IPS DF 6.9 (cell line): ENCODE measurements at regions not wholly inside any gene's neighbourhood (a gene's known extent, or its start where the extent isn't known, plus 50 kb on each side); places are given as distances from the start of the nearest gene placed in this dataset.

Experiments
- DNase-seq: peaks from one replicate; pipeline ENCODE4 v3.0.0-alpha.2; 2013; ENCODE audit warnings: low read depth, low spot score
- H3K27ac ChIP-seq: one replicate; pipeline ENCODE4 v1.5.1; 2013; ENCODE audit warnings: low read length, control low read depth
- H3K27me3 ChIP-seq: 2 replicates; pipeline ENCODE4 v1.6.1; 2013; ENCODE audit warnings: mild to moderate bottlenecking, low read length; ENCODE audit not compliant: control insufficient read depth, insufficient read depth
- H3K36me3 ChIP-seq: 2 replicates; pipeline ENCODE4 v1.6.1; 2013; ENCODE audit warnings: low read length; ENCODE audit not compliant: control insufficient read depth, insufficient read depth
- H3K4me1 ChIP-seq: 2 replicates; pipeline ENCODE4 v1.6.1; 2013; ENCODE audit warnings: low read length; ENCODE audit not compliant: control insufficient read depth, insufficient read depth
- H3K4me3 ChIP-seq: 2 replicates; pipeline ENCODE4 v1.5.1; 2013; ENCODE audit warnings: mild to moderate bottlenecking, low read length
- H3K9me3 ChIP-seq: 2 replicates; pipeline ENCODE4 v1.6.1; 2013; ENCODE audit warnings: low read length, inconsistent platforms; ENCODE audit not compliant: control insufficient read depth, insufficient read depth
- WGBS: extraction: QIAGEN DNeasy Blood & Tissue Kit; methylation state at CpG from one replicate; pipeline ENCODE4 v1.1.7; 2013; ENCODE audit warnings: mixed read lengths, missing lambda C conversion rate; ENCODE audit not compliant: insufficient read length, insufficient coverage; 5-methylcytosine and 5-hydroxymethylcytosine counted together

DNA sequence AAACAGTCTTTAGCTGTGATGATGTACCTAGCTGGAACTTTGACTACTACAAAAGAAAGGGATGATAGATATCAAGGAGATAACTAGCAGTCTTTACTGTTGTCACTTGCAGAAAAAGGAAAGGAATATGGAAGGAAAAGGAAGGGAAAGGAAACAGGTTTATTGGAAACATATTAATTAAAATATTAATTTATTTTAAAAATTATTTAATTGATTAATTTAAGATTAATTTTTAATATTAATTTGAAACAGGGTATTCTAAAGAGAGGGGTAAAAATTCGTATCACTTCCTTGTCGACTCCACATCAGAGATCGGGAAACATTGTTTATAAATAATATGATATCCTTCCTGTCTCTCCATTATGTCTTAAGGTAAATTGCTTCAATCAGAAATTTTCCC, 186.5 kb upstream of the IL15 start:
- no peak overlapping the region for H3K4me3 ChIP-seq
- DNase-seq = no peak
- H3K27ac ChIP-seq = no peak overlapping the region
- whole genome bisulfite sequencing = no CpG with 5 or more reads among the region's 3 CpGs
- no peaks in the 10 kb centered on the region for H3K36me3 ChIP-seq
- H3K4me1 ChIP-seq = no peaks in the 10 kb centered on the region
- H3K27me3 ChIP-seq = no peaks in the 10 kb centered on the region
- H3K9me3 ChIP-seq = no peaks in the 10 kb centered on the region

DNA sequence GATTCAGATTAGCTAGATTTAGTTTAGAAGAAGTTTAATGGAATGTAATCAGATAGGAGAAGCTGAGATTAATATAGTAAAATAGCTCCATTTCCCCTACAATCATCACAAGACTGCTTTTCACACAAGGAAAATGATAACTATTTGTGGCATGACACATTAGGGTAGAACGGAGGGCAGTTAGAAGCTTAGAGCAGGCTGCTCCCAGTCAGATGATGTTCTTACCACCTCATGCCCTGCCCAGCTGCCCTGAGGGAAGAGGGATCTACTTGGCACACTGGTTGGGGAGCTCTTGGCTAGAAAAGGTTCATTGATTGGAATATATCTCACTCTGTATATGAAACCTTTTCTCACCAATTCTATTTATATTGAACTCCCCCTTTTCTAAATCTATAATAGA, 180.7 kb upstream of the IL15 start:
- Histone ChIP-seq H3K27me3 (no peaks in the 10 kb centered on the region), H3K4me1 (no peaks in the 10 kb centered on the region), H3K9me3 (no peaks in the 10 kb centered on the region), H3K4me3 (no peak overlapping the region), H3K27ac (no peak overlapping the region), H3K36me3 (no peaks in the 10 kb centered on the region)
- WGBS = no CpG with 5 or more reads among the region's 1 CpG
- no peak for DNase-seq

DNA sequence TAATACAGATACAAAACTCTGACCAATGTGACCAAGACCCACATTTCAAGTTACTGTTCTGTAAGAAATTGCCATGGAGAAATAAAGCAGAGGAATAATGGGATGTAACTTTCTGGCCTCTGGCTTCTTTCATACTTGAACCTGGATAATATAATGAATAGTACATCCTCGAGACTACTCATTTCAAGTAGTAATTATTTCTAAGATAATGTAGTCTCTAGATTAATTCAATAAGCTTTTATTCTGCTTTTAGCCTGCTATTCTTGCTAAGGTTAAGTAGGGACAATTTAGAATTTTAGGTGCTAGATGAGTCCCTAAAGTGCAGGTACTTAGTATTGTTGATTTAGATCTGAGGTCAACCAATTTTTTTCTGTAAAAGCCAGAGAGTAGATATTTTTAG, 178.7 kb upstream of the IL15 start:
- H3K9me3 ChIP-seq = no peaks in the 10 kb centered on the region
- H3K4me1 ChIP-seq = no peaks in the 10 kb centered on the region
- no peak for DNase-seq
- no peak overlapping the region for H3K27ac ChIP-seq
- H3K36me3 ChIP-seq = no peaks in the 10 kb centered on the region
- no peak overlapping the region for H3K4me3 ChIP-seq
- H3K27me3 ChIP-seq = no peaks in the 10 kb centered on the region
- WGBS = no CpG with 5 or more reads among the region's 1 CpG

DNA sequence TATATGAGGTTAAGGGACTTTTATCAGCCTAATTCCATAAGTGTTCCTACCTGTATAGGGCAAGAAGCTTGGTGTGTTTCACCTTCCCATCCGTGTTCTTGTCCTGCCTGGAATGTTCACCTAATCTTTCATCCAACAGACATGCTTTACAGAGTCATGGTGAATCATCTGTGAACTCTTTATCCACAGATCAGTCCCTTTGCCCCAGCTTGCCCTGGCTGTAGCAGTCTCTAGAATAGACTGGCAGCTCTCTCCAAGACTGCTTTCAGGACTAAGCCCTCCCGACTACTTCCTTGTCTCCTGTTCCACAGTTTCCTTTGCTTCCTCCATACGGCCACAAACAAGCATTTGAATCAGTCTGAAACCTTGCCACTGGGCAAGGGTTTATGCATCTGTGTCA, 177.9 kb upstream of the IL15 start:
- no peak for DNase-seq
- Histone ChIP-seq H3K9me3 (no peaks in the 10 kb centered on the region), H3K4me3 (no peak overlapping the region), H3K36me3 (no peaks in the 10 kb centered on the region), H3K27me3 (no peaks in the 10 kb centered on the region), H3K27ac (no peak overlapping the region), H3K4me1 (no peaks in the 10 kb centered on the region)
- WGBS = no CpG with 5 or more reads among the region's 3 CpGs

DNA sequence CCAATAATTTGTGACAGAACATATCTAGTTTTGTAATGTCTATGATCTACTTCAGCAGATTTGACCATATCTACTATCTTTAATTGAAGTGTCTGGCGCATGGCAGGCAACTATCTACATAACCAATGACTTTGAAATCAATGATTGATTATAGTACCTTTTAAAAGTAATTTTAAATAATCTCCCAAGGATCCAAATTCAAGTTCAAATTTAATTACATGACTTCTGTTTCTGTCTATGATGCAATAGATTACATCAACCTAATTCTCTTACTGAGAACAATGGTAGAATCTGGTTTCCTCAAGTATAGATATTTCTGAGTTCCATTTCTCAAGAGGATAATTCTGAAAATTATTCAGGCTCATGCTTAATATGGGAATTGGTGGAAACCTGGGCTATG, 177.4 kb upstream of the IL15 start:
- H3K4me3 ChIP-seq = no peak overlapping the region
- no peaks in the 10 kb centered on the region for H3K36me3 ChIP-seq
- no peak overlapping the region for H3K27ac ChIP-seq
- no peaks in the 10 kb centered on the region for H3K27me3 ChIP-seq
- DNase-seq = no peak
- WGBS = no CpG with 5 or more reads among the region's 1 CpG
- H3K4me1 ChIP-seq = no peaks in the 10 kb centered on the region
- H3K9me3 ChIP-seq = no peaks in the 10 kb centered on the region

DNA sequence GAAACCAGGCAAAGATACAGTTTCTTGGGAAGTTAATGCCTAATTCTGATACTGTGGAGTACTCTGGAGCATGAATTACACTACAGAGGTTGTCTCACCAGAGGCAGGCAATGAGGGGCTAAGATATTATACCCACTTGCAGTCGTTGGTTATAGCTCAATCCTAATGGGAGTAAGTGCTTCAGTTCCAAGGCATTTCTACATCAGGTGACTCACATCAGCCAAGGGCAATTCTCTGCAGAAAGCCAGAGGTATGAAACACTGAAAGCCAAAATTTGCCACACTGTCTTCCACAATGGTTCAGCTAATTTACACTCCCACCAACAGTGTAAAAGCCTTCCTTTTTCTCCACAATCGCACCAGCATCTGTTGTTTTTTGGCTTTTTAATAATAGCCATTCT, 174.0 kb upstream of the IL15 start:
- no peaks in the 10 kb centered on the region for H3K27me3 ChIP-seq
- no peak overlapping the region for H3K4me3 ChIP-seq
- no CpG with 5 or more reads among the region's 2 CpGs for WGBS
- no peak for DNase-seq
- no peaks in the 10 kb centered on the region for H3K4me1 ChIP-seq
- H3K9me3 ChIP-seq = no peaks in the 10 kb centered on the region
- H3K36me3 ChIP-seq = no peaks in the 10 kb centered on the region
- H3K27ac ChIP-seq = no peak overlapping the region

DNA sequence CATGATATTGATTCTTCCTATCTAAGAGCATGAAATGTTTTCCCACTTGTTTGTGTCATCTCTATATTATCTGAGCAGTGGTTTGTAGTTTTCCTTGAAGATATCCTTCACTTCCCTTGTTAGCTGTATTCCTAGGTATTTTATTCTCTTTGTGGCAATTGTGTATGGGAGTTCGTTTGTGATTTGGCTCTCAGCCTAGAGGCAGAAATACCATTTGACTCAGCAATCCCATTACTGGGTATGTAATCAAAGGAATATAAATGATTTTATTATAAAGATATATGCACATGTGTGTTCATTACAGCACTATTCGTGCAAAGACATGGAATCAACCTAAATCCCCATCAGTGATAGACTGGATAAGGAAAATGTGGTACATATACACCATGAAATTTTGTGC, 172.7 kb upstream of the IL15 start:
- H3K27me3 ChIP-seq = no peaks in the 10 kb centered on the region
- no CpG with 5 or more reads among the region's 2 CpGs for WGBS
- H3K36me3 ChIP-seq = no peaks in the 10 kb centered on the region
- no peak for DNase-seq
- no peak overlapping the region for H3K27ac ChIP-seq
- no peaks in the 10 kb centered on the region for H3K9me3 ChIP-seq
- no peak overlapping the region for H3K4me3 ChIP-seq
- H3K4me1 ChIP-seq = no peaks in the 10 kb centered on the region

DNA sequence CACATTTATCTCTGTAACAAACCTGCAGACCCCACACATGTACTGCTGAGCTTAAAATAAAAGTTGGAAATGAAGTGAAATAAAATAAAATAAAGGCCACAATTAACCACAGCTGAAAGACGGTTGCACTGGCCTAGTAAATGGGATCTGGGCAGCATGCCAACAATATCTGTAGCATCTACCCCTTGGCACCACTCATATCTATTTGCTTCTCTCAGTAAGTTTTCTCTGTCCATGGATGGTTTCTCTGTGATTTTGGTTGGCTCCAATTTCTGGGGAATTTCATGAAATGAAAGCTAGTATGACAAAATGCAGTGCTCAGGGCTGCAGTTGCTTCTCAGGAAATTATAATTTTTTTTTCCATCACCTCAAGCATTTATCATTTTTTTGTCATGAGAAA, 172.0 kb upstream of the IL15 start:
- Histone ChIP-seq H3K27me3 (no peaks in the 10 kb centered on the region), H3K4me1 (no peaks in the 10 kb centered on the region), H3K4me3 (no peak overlapping the region), H3K36me3 (no peaks in the 10 kb centered on the region), H3K9me3 (no peaks in the 10 kb centered on the region), H3K27ac (no peak overlapping the region)
- DNase-seq = no peak
- WGBS = no CpG with 5 or more reads among the region's 1 CpG

DNA sequence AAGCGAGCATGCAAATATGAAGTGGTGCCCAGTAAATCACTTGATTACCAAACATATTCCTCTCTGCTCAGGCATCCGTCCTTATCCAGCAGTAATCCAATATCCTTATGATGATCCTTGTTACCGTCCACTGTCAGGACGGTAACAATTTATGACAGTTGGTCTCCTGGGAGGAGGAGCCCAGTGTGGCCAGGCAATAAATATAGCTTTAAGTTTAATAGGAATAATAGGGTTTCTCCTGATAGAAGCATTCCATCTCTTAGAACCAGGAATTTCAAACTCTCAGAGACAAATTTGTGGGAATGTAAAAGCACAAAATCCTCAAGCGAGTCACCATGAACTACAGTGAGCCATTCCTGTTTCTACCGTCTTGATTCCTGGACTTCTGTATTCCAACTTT, 171.2 kb upstream of the IL15 start:
- H3K4me1 ChIP-seq = no peaks in the 10 kb centered on the region
- no peak for DNase-seq
- no peaks in the 10 kb centered on the region for H3K9me3 ChIP-seq
- no CpG with 5 or more reads among the region's 6 CpGs for WGBS
- no peaks in the 10 kb centered on the region for H3K36me3 ChIP-seq
- no peaks in the 10 kb centered on the region for H3K27me3 ChIP-seq
- no peak overlapping the region for H3K4me3 ChIP-seq
- H3K27ac ChIP-seq = no peak overlapping the region

DNA sequence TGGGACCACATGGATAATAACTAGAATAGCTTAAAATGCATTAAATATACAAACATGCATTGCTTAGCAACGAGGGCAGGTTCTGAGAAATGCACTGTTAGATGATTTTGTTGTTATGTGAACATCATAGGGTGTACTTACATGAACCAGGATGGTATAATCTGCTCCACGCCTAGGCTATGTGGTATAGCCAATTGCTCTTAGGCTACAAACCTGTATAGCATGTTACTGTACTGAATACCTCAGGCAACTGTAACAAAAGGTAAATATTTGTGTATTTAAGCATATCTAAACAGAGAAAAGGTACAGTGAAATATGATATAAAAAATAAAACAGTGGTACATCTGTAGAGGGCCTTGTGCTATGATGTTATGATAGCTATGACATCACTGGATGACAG, 169.2 kb upstream of the IL15 start:
- Histone ChIP-seq H3K4me1 (no peaks in the 10 kb centered on the region), H3K36me3 (no peaks in the 10 kb centered on the region), H3K27me3 (no peaks in the 10 kb centered on the region), H3K27ac (no peak overlapping the region), H3K9me3 (no peaks in the 10 kb centered on the region), H3K4me3 (no peak overlapping the region)
- DNase-seq = no peak
- WGBS = no CpG with 5 or more reads among the region's 2 CpGs

DNA sequence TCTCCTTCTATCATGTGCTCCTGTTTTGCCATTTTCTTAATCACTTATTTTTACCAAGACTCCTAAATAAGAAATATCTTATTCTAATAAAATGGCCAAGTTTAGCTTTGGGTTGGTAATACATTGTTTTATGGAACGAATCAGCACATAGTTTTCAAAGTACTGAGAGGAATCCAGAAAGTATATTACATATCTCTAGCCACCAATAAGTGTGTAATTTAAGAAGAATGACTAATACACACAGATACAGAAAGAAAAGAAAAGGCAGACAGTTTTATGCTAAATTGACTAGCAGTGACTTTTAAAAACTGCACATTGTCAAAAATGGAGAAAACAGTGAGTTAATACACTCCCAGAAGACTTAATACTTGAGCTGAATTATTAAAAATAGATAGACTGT, 167.0 kb upstream of the IL15 start:
- Histone ChIP-seq H3K4me1 (no peaks in the 10 kb centered on the region), H3K27ac (no peak overlapping the region), H3K27me3 (no peaks in the 10 kb centered on the region), H3K4me3 (no peak overlapping the region), H3K36me3 (no peaks in the 10 kb centered on the region), H3K9me3 (no peaks in the 10 kb centered on the region)
- no CpG with 5 or more reads among the region's 1 CpG for WGBS
- no peak for DNase-seq
